GM13976 (cell line): ENCODE measurements at regions not wholly inside any gene's neighbourhood (a gene's known extent, or its start where the extent isn't known, plus 50 kb on each side); places are given as distances from the start of the nearest gene placed in this dataset.

ENCODE experiments used
- DNase-seq: peaks from one replicate; pipeline ENCODE4 v3.0.0; 2012; ENCODE audit warnings: low spot score
- CTCF ChIP-seq: IDR thresholded peaks from 2 replicates; pipeline ENCODE4 v1.5.1; 2012; ENCODE audit warnings: borderline replicate concordance, mild to moderate bottlenecking; ENCODE audit not compliant: insufficient read depth; ENCODE audit errors: extremely low read depth, missing control alignments, control extremely low read depth
- in situ Hi-C: fragments of 300-500 bp; cut with MboI; formaldehyde crosslinking; loops from one replicate; pipeline ENCODE4 v1.12.0; 2022; ENCODE audit warnings: low sequenced_read_pairs, mixed read lengths, inconsistent platforms; ENCODE audit not compliant: unreplicated experiment

GRCh38 chr3:103976931-103977339, 1389.8 kb upstream of the ALCAM start:
- in situ Hi-C loops: no loop called here
- no peak for DNase-seq
- TF ChIP-seq CTCF: no peak

GRCh38 chr3:103977417-103977816, 1389.3 kb upstream of the ALCAM start:
- in situ Hi-C loops: no loop called here
- no peak for DNase-seq
- no peak for TF ChIP-seq CTCF

GRCh38 chr3:103991461-103992115, 1375.1 kb upstream of the ALCAM start:
- in situ Hi-C loops: no loop called here
- TF ChIP-seq CTCF: peak; percentile 55
- no peak for DNase-seq

GRCh38 chr3:103992469-103992868, 1374.2 kb upstream of the ALCAM start:
- DNase-seq: no peak
- in situ Hi-C loops: no loop called here
- no peak for TF ChIP-seq CTCF

- no peak for TF ChIP-seq CTCF
- no peak for DNase-seq
- in situ Hi-C loops: no loop called here
These were observed 1361.8 kb upstream of the ALCAM start for GRCh38 chr3:104004956-104005355.

GRCh38 chr3:104005815-104006214, 1360.9 kb upstream of the ALCAM start:
- TF ChIP-seq CTCF: no peak
- in situ Hi-C loops: no loop called here
- no peak for DNase-seq
